Globus pallidus (tissue), 1 donor: ENCODE measurements at regions not wholly inside any gene's neighbourhood (a gene's known extent, or its start where the extent isn't known, plus 50 kb on each side); places are given as distances from the start of the nearest gene placed in this dataset.

ENCODE experiments used
- DNase-seq: peaks from one replicate; pipeline ENCODE4 v3.0.0-alpha.2; 2015; ENCODE audit warnings: low spot score

GRCh38 chr10:25113191-25114035, 61.4 kb upstream of the GPR158 start:
- DNase-seq, result peak; percentile 89

- no peak for DNase-seq
Observed at GRCh38 chr10:25114036-25114411, 60.8 kb upstream of the GPR158 start.

GRCh38 chr10:25117757-25118156, 57.0 kb upstream of the GPR158 start:
- no peak for DNase-seq

- DNase-seq, result no peak
Observed at GRCh38 chr10:25120188-25120587, 54.6 kb upstream of the GPR158 start.
